DOHH2 (cell line): ENCODE measurements at regions not wholly inside any gene's neighbourhood (a gene's known extent, or its start where the extent isn't known, plus 50 kb on each side); places are given as distances from the start of the nearest gene placed in this dataset.

Experiments used
- EZH2phosphoT487 ChIP-seq: fragments of 200-600 bp; sonication (generic); IDR thresholded peaks from 2 replicates; pipeline ENCODE4 v1.6.1; 2017; ENCODE audit warnings: borderline replicate concordance, mild to moderate bottlenecking, antibody characterized with exemption, low read length, moderate library complexity, mixed read lengths
- TF ChIP-seq, protein P1 (sequence below): fragments of 200-600 bp; sonication (generic); IDR thresholded peaks from one replicate; pipeline ENCODE4 v1.5.1; 2014; ENCODE audit warnings: antibody characterized with exemption, mild to moderate bottlenecking, low read depth, low read length; ENCODE audit not compliant: poor library complexity, severe bottlenecking

GRCh38 chr17:70920416-70920815 lies 751.1 kb downstream of the KCNJ2 start:
- no peak for TF ChIP-seq EZH2phosphoT487
- TF ChIP-seq, protein P1, sequence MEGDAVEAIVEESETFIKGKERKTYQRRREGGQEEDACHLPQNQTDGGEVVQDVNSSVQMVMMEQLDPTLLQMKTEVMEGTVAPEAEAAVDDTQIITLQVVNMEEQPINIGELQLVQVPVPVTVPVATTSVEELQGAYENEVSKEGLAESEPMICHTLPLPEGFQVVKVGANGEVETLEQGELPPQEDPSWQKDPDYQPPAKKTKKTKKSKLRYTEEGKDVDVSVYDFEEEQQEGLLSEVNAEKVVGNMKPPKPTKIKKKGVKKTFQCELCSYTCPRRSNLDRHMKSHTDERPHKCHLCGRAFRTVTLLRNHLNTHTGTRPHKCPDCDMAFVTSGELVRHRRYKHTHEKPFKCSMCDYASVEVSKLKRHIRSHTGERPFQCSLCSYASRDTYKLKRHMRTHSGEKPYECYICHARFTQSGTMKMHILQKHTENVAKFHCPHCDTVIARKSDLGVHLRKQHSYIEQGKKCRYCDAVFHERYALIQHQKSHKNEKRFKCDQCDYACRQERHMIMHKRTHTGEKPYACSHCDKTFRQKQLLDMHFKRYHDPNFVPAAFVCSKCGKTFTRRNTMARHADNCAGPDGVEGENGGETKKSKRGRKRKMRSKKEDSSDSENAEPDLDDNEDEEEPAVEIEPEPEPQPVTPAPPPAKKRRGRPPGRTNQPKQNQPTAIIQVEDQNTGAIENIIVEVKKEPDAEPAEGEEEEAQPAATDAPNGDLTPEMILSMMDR = no peak
